Muscle layer of colon (tissue), 2 donors: ENCODE measurements at regions not wholly inside any gene's neighbourhood (a gene's known extent, or its start where the extent isn't known, plus 50 kb on each side); places are given as distances from the start of the nearest gene placed in this dataset.

ENCODE experiments used
- H3K27ac ChIP-seq: one replicate; pipeline ENCODE4 v1.7.0; 2013; ENCODE audit warnings: low read depth, mild to moderate bottlenecking, low read length, moderate library complexity
- H3K27me3 ChIP-seq, 2 donors: one replicate each; pipeline ENCODE4 v1.7.0; 2013; ENCODE audit warnings: low read length in 2 of 2, mild to moderate bottlenecking in 2 of 2; ENCODE audit not compliant: insufficient read depth in 2 of 2, control insufficient read depth in 1 of 2
- H3K36me3 ChIP-seq: one replicate; pipeline ENCODE4 v1.7.0; 2013; ENCODE audit warnings: mild to moderate bottlenecking, low read length; ENCODE audit not compliant: insufficient read depth
- H3K4me1 ChIP-seq: one replicate; pipeline ENCODE4 v1.7.0; 2013; ENCODE audit warnings: mild to moderate bottlenecking, low read length; ENCODE audit not compliant: insufficient read depth
- H3K4me3 ChIP-seq, 2 donors: one replicate each; pipeline ENCODE4 v1.7.0; 2013; ENCODE audit warnings: low read length in 2 of 2, low read depth in 1 of 2, mild to moderate bottlenecking in 1 of 2, moderate library complexity in 1 of 2
- H3K9ac ChIP-seq: one replicate; pipeline ENCODE4 v1.7.0; 2013; ENCODE audit warnings: low read length
- H3K9me3 ChIP-seq: one replicate; pipeline ENCODE4 v1.7.0; 2013; ENCODE audit warnings: mild to moderate bottlenecking, low read length
- donor health status: abdominal sarcoma.
- donor health status: Adenocarcinoma of cecum.

DNA sequence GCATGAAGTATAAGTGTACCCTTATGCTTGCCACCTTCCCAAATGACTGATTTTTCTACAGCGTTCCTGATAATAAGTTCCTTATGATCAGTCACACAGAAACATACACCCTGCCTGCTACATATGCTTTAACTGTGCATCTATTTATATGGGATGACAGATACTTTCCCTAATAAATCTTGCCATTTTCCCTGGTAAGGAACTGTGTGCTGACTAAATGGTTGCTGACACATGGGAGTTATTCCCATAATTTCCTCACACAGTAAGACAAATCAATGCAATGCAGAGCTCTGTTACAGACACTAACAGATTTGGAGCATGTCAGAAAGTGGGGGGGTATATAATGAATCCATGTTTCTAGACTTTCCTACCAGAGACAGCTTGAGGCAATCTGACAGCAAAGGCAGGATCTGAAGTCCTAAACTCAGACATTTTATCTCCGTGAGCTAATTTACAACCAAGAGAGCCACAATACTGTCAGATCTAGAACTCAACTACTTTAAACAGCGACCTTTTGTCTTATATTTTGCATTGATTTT lies 86.9 kb upstream of the TCF12 start:
- H3K9me3 ChIP-seq, result no peaks in the 10 kb centered on the region
- H3K36me3 ChIP-seq, result no peaks in the 10 kb centered on the region
- H3K27me3 ChIP-seq, result no peaks in the 10 kb centered on the region
- H3K4me3 ChIP-seq, result no peak overlapping the region
- no peak overlapping the region for H3K9ac ChIP-seq
- peaks cover 29% of the 10 kb centered on the region for H3K4me1 ChIP-seq
- H3K27ac ChIP-seq, result no peak overlapping the region

DNA sequence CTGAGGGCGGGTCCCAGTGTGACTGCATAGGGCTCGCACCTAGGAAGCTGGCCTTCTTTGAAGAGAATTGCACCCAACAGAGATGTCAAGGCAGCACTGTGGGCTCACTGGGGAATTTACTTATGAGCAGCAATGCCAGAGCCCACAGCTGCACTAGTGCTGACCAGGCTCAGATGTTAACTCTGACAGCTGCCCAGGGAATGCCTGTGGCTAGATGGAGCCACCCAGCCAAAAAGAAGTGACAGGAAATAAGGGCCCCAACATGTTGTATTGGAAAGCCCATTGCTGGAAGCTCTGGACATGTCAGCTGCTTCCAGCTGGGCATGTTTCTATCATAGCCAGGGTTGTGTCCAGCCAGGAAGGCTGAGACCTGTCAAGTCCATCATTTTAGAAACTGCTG lies 90.9 kb upstream of the ZNF280D start:
- no peak overlapping the region for H3K27ac ChIP-seq
- H3K4me1 ChIP-seq, result peaks cover 4% of the 10 kb centered on the region
- no peak overlapping the region for H3K9ac ChIP-seq
- H3K9me3 ChIP-seq, result no peaks in the 10 kb centered on the region
- no peaks in the 10 kb centered on the region for H3K27me3 ChIP-seq
- H3K36me3 ChIP-seq, result no peaks in the 10 kb centered on the region
- H3K4me3 ChIP-seq, result no peak overlapping the region

DNA sequence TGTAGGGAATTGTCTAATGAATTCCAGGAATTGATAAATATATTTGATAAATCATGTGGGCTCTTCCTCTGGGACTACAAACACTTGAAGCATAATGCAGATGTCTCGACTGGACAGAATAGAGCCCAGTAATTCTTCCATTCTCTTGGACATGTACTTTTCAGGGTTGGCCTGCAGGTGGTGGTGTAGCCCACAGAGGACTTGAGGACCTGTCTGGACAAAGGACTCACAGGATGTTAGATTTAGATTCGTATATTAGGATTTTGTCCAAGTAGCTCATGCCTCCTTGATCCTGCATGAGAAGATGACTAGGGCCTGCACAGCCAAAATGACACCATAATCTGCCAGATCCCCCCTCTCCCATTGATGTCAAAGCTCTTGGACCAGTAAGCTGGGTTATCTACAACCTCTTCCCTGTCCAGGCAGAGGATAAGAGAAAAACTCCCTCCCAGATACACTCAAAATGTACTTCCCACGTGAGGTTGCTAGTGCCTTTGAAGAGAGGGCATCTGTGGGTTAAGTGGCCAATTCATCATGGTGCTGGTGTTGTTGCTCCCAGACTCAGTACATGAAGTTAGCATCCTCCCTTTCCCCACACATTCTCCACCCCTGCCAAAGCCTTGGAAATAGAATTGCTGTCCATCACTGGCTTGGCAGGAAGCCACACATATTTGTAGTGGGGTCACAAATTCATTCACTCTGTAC lies 88.6 kb upstream of the ZNF280D start:
- Histone ChIP-seq H3K27me3 (no peaks in the 10 kb centered on the region), H3K4me3 (no peak overlapping the region), H3K4me1 (peaks cover 16% of the 10 kb centered on the region), H3K36me3 (no peaks in the 10 kb centered on the region), H3K9me3 (no peaks in the 10 kb centered on the region), H3K27ac (no peak overlapping the region), H3K9ac (no peak overlapping the region)

DNA sequence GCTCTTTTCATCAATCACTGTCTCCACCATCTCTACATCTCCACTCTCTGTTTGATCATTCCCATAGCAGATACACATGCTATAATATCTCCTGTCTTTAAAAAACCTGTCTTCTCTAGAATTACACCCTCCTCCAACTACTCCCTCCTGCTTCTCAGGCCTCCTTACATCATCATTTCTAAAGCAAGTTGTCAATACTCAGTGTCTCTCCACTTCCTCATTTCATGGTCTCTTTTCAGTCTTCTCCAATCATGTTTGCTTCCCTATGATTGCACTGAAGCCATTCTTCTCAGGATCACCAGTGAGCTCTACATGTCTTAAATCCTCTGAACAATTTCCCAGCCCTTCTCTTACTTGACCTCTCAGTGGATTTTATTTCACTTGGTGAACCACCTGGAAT lies 87.0 kb upstream of the ZNF280D start:
- Histone ChIP-seq H3K27me3 (no peaks in the 10 kb centered on the region), H3K36me3 (no peaks in the 10 kb centered on the region), H3K27ac (no peak overlapping the region), H3K9ac (no peak overlapping the region), H3K9me3 (no peaks in the 10 kb centered on the region), H3K4me3 (no peak overlapping the region), H3K4me1 (peaks cover 16% of the 10 kb centered on the region)

DNA sequence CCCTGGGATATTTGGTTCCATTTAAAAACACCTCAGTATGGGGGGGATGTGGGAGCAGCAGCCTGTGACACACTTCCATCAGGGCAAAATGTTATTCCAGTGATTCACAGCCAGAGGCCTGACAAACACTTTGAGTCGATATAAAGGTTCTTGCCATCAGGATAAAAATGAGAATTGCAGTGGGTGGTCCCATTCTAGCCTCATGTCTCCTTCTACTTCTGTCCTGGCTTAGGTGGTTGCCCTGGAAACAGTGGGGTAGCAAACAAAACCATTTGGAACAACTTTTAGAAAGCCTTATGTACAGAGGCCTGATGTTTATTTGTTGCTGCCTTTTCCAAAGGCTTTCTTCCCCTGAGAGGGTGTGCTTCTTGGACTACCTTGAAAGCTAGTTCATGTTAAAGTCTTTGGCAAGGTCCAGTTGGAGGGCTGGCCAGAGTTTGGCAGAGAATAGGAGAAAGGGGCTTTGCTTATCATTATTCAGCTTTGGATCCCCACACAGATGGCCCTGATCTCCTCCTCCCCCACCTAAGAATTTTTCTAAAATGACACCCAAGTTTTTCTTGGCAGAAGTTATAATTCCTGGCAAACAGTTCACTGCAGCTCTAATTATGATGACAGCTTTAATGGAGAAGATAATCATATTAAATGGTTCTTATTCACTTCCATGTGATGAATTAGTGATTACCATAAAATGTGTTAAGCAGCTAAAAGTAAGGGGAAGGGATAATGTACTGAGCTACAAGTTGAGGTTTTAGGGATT lies 84.2 kb upstream of the ZNF280D start:
- peaks cover 16% of the 10 kb centered on the region for H3K4me1 ChIP-seq
- no peak overlapping the region for H3K9ac ChIP-seq
- no peaks in the 10 kb centered on the region for H3K36me3 ChIP-seq
- H3K27ac ChIP-seq, result no peak overlapping the region
- H3K27me3 ChIP-seq, result no peaks in the 10 kb centered on the region
- H3K4me3 ChIP-seq, result no peak overlapping the region
- H3K9me3 ChIP-seq, result no peaks in the 10 kb centered on the region

DNA sequence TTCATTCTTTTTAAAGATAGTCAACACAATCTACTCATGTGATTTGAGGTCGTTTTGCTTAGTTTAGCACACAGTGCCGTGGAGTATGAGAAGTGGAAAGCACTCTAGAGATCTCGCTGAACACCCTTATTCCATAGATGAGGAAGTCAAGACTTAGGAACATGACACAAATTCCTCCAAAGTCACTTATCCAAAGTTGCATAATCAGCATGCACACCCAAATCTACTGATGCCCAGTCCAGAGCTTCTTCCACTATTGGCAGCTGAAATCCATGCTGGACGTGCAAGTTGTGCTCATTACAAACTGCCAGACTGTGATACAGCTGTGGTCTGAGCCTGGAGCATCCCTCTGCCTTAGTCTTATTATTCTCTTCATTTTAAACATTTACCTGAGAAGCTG lies 83.5 kb upstream of the ZNF280D start:
- H3K27ac ChIP-seq, result no peak overlapping the region
- no peaks in the 10 kb centered on the region for H3K9me3 ChIP-seq

GRCh38 chr15:56815247-56815646 lies 81.9 kb upstream of the ZNF280D start:
- H3K4me1 ChIP-seq, result peaks cover 12% of the 10 kb centered on the region
- H3K9me3 ChIP-seq, result no peaks in the 10 kb centered on the region
- no peak overlapping the region for H3K27ac ChIP-seq
- no peaks in the 10 kb centered on the region for H3K36me3 ChIP-seq
- no peak overlapping the region for H3K9ac ChIP-seq
- H3K4me3 ChIP-seq, result no peak overlapping the region
- no peaks in the 10 kb centered on the region for H3K27me3 ChIP-seq

More for the DNA sequence above, 83.5 kb upstream of the ZNF280D start:
- Histone ChIP-seq H3K4me1 (peaks cover 13% of the 10 kb centered on the region), H3K36me3 (no peaks in the 10 kb centered on the region), H3K4me3 (no peak overlapping the region), H3K27me3 (no peaks in the 10 kb centered on the region), H3K9ac (no peak overlapping the region)

GRCh38 chr15:56814429-56814828 lies 81.1 kb upstream of the ZNF280D start:
- Histone ChIP-seq H3K4me3 (no peak overlapping the region), H3K36me3 (no peaks in the 10 kb centered on the region), H3K27me3 (no peaks in the 10 kb centered on the region), H3K9me3 (no peaks in the 10 kb centered on the region), H3K4me1 (peaks cover 12% of the 10 kb centered on the region), H3K9ac (no peak overlapping the region), H3K27ac (no peak overlapping the region)

- H3K4me3 ChIP-seq, result no peak overlapping the region
- H3K9ac ChIP-seq, result no peak overlapping the region
- no peaks in the 10 kb centered on the region for H3K36me3 ChIP-seq
- H3K27ac ChIP-seq, result no peak overlapping the region
- H3K4me1 ChIP-seq, result peaks cover 12% of the 10 kb centered on the region
- H3K9me3 ChIP-seq, result no peaks in the 10 kb centered on the region
- H3K27me3 ChIP-seq, result no peaks in the 10 kb centered on the region
These were observed 80.7 kb upstream of the ZNF280D start for GRCh38 chr15:56813995-56814394.

- H3K9me3 ChIP-seq, result peaks cover 6% of the 10 kb centered on the region
- H3K27me3 ChIP-seq, result no peaks in the 10 kb centered on the region
- no peak overlapping the region for H3K27ac ChIP-seq
- peaks cover 10% of the 10 kb centered on the region for H3K4me1 ChIP-seq
- H3K4me3 ChIP-seq, result no peak overlapping the region
- H3K36me3 ChIP-seq, result no peaks in the 10 kb centered on the region
- no peak overlapping the region for H3K9ac ChIP-seq
These were observed 79.7 kb upstream of the ZNF280D start for GRCh38 chr15:56812961-56813360.

DNA sequence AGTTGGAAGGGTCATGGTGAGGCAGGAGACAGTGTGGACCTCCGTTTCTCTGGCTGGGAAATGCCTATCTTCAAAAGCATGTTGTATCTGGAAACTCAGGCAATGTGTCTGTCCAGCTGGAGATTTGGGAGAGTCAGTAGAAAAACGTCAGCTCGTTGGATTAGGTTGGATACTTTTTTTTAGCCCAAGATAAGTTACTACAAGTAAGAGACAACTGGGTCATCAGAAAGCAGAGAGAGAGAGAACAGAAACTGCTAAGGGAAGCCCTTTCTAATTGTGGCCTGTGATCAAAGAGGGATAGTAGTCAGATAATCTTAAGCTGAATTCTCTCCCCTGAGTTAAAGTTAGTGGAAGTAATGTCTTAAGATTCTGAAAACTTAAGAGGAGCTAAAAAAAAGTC lies 78.9 kb upstream of the ZNF280D start:
- no peak overlapping the region for H3K27ac ChIP-seq

More for the DNA sequence above, 78.9 kb upstream of the ZNF280D start:
- H3K36me3 ChIP-seq, result no peaks in the 10 kb centered on the region
- H3K9ac ChIP-seq, result no peak overlapping the region
- peaks cover 3% of the 10 kb centered on the region for H3K4me1 ChIP-seq
- H3K4me3 ChIP-seq, result no peak overlapping the region
- H3K27me3 ChIP-seq, result no peaks in the 10 kb centered on the region
- peaks cover 6% of the 10 kb centered on the region for H3K9me3 ChIP-seq
